ENCODE measurements at regions not wholly inside any gene's neighbourhood (a gene's known extent, or its start where the extent isn't known, plus 50 kb on each side); places are given as distances from the start of the nearest gene placed in this dataset.

DNA sequence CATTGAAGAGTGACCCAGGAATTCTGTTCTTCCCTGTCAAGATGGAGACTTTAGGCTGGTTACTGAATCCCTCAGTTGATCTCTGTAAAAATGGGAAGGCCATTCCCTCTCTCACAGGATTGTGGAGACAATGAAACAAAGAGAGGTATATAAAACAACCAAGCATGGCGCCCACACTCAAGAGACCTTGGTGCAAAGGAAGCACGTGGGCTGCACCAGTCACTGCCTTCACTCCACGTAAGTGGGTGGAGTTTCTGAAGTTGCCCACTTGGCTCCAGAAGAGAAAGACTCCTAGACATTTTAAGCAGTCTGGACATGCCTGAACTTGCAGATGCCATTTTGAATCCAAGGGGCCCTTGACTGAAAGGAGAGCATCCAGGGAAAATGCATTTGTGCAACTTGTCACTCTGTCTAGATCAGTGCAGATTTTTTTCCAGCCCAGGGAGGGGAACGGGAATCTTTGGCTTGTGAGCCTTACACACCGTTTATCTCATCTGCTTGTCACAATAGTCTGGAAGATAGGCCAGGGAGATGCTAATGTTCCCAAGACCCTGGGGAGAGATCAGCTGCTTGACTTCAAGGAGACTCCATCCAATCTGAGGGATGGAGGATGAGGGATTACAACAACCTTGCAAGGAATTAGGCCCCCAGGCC, 96.9 kb upstream of the TBX3 start:
- 57 to 63% methylated on average over 5 of the region's 5 CpGs for WGBS, 2 donors
- intact Hi-C loops (cut with DNase I; ENCODE audit: low total_unique reads), result no loop called here
- no peak for DNase-seq (ENCODE audit: low spot score in 2 of 2)
- H3K4me3 ChIP-seq (ENCODE audit: low read depth, poor library complexity, severe bottlenecking), result no peak overlapping the region
- TF ChIP-seq, protein P1, sequence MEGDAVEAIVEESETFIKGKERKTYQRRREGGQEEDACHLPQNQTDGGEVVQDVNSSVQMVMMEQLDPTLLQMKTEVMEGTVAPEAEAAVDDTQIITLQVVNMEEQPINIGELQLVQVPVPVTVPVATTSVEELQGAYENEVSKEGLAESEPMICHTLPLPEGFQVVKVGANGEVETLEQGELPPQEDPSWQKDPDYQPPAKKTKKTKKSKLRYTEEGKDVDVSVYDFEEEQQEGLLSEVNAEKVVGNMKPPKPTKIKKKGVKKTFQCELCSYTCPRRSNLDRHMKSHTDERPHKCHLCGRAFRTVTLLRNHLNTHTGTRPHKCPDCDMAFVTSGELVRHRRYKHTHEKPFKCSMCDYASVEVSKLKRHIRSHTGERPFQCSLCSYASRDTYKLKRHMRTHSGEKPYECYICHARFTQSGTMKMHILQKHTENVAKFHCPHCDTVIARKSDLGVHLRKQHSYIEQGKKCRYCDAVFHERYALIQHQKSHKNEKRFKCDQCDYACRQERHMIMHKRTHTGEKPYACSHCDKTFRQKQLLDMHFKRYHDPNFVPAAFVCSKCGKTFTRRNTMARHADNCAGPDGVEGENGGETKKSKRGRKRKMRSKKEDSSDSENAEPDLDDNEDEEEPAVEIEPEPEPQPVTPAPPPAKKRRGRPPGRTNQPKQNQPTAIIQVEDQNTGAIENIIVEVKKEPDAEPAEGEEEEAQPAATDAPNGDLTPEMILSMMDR (IDR thresholded peaks at IDR 0.05), result no peak
- no peak for TF ChIP-seq POLR2A (IDR thresholded peaks at IDR 0.05)

DNA sequence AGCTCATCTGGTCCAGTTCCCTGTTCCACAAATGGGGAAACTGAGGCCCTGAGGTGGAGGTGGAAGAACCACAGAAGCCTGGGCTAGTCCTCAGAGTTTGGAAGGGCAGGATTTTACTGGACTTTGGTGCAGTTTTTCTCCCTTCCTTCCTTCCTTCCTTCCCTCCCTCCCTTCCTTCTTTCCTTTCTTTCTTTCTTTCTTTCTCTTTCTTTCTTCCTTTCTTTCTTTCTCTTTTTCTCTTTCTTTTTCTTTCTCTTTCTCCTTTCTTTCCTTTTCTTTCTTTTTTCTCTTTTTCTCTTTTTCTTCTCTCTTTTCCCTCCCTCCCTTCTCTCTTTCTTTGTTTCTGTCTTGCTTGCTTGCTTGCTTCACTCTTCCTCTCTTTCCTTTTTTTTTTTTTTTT, 95.7 kb upstream of the TBX3 start:
- DNase-seq (ENCODE audit: low spot score in 2 of 2), result no peak
- H3K4me3 ChIP-seq (ENCODE audit: low read depth, poor library complexity, severe bottlenecking), result no peak overlapping the region
- no peak for TF ChIP-seq POLR2A (IDR thresholded peaks at IDR 0.05)
- TF ChIP-seq, protein P1 (IDR thresholded peaks at IDR 0.05), result no peak
- intact Hi-C loops (cut with DNase I; ENCODE audit: low total_unique reads), result no loop called here

DNA sequence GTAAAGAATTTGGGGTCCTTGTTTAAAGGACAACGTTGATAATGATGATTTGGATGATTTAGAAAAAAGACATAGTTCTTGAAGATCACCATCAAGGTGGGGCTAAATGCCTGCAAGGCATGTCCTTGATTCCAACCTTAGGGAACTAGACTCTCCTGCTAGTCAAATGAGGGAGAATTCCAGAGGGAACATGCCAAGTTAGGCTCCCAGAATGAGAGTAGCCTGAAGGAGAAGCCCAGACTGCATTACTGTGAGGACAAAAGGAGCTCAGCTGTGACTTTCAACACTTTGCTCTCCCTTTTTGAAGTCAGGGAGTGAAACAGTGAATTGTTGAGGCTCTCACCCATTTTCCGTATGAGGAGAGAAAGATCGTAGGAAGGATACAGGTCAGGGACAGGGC, 95.2 kb upstream of the TBX3 start:
- no peak for DNase-seq (ENCODE audit: low spot score in 2 of 2)
- WGBS, 2 donors, result 77 to 85% methylated on average over 3 of the region's 3 CpGs
- TF ChIP-seq POLR2A (IDR thresholded peaks at IDR 0.05), result no peak
- TF ChIP-seq, protein P1 (IDR thresholded peaks at IDR 0.05), result no peak
- H3K4me3 ChIP-seq (ENCODE audit: low read depth, poor library complexity, severe bottlenecking), result no peak overlapping the region
- intact Hi-C loops (cut with DNase I; ENCODE audit: low total_unique reads), result no loop called here

DNA sequence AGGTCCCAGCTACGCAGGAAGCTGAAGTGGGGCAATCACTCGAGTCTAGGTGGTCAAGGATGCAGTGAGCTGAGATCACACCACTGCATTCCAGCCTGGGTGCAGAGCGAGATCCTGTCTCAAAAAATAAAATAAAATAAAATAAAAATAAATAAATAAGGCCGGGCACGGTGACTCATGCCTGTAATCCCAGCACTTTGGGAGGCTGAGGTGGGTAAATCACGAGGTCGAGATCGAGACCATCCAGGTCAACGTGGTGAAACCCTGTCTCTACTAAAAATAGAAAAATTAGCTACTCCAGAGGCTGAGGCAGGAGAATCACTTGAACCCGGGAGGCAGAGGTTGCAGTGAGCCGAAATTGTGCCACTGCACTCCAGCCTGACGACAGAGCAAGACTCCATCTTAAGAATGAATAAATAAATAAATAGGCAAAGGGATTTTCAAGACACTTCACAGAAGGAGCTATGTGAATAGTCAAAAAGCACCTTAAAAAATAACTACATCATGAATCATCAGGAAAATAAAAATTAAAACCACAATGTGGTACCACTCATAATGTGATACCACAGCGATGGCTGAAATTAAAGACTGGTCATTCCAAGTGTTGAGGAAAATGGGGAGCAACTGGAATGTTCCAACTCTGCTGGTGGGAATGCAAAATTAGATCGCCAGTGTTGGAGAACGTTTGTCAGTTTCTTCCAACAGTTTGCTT, 92.9 kb upstream of the TBX3 start:
- no peak overlapping the region for H3K4me3 ChIP-seq (ENCODE audit: low read depth, poor library complexity, severe bottlenecking)
- WGBS, 2 donors, result 86 to 87% methylated on average over 15 of the region's 15 CpGs
- intact Hi-C loops (cut with DNase I; ENCODE audit: low total_unique reads), result no loop called here
- DNase-seq (ENCODE audit: low spot score in 2 of 2), result no peak
- no peak for TF ChIP-seq POLR2A (IDR thresholded peaks at IDR 0.05)
- TF ChIP-seq, protein P1 (IDR thresholded peaks at IDR 0.05), result no peak

DNA sequence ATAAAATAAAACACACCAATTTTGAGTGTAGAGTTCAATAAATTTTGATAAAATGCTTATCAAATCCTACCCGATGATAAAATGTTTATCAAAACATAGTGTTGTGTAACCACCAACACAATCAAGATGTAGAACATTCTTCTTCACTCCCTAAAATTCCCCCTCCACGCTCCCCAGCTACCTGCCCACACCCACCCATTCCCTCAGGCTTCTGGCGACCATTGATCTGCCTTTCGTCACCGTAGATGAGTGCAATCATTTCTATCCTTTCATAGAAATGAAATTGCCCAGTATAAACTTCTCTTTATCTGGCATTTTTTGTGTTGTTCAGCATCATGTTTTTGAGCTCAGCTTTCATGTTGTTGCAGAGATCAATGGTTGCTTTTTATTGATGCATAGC, 90.7 kb upstream of the TBX3 start:
- no peak overlapping the region for H3K4me3 ChIP-seq (ENCODE audit: low read depth, poor library complexity, severe bottlenecking)
- intact Hi-C loops (cut with DNase I; ENCODE audit: low total_unique reads), result no loop called here
- TF ChIP-seq, protein P1 (IDR thresholded peaks at IDR 0.05), result no peak
- no peak for TF ChIP-seq POLR2A (IDR thresholded peaks at IDR 0.05)
- 73 to 78% methylated on average over 5 of the region's 5 CpGs for WGBS, 2 donors
- no peak for DNase-seq (ENCODE audit: low spot score in 2 of 2)

Data from lower leg skin (tissue), 4 donors.